HG03558 (cell line): ENCODE measurements at regions not wholly inside any gene's neighbourhood (a gene's known extent, or its start where the extent isn't known, plus 50 kb on each side); places are given as distances from the start of the nearest gene placed in this dataset.
"Not testable (repeated sequence)": the region's sequence is repeated elsewhere in the genome, so short reads cannot be mapped to it uniquely, and the experiment has no call there.

ENCODE experiments used
- ATAC-seq: cut with Tn5 transposase; IDR thresholded peaks from one replicate; pipeline ENCODE4 v1.9.1; 2021; ENCODE audit warnings: moderate number of reproducible peaks; ENCODE audit not compliant: unreplicated experiment; ENCODE audit errors: extremely low read depth

GRCh38 chr10:61195211-61195610, 251.2 kb upstream of the RHOBTB1 start:
- ATAC-seq, result no peak

- ATAC-seq, result not testable (repeated sequence)
Observed at GRCh38 chr10:61192589-61192988, 248.6 kb upstream of the RHOBTB1 start.

GRCh38 chr10:61192042-61192441, 248.1 kb upstream of the RHOBTB1 start:
- no peak for ATAC-seq

GRCh38 chr10:61189912-61190311, 245.9 kb upstream of the RHOBTB1 start:
- no peak for ATAC-seq

GRCh38 chr10:61188691-61189090, 244.7 kb upstream of the RHOBTB1 start:
- ATAC-seq, result no peak

GRCh38 chr10:61188101-61188500, 244.1 kb upstream of the RHOBTB1 start:
- ATAC-seq, result no peak

- no peak for ATAC-seq
Observed at GRCh38 chr10:61187601-61188000, 243.6 kb upstream of the RHOBTB1 start.

GRCh38 chr10:61186408-61186807, 242.4 kb upstream of the RHOBTB1 start:
- ATAC-seq, result no peak

GRCh38 chr10:61184429-61184828, 240.4 kb upstream of the RHOBTB1 start:
- no peak for ATAC-seq

- no peak for ATAC-seq
Observed at GRCh38 chr10:61183967-61184366, 240.0 kb upstream of the RHOBTB1 start.

- ATAC-seq, result no peak
Observed at GRCh38 chr10:61181832-61182231, 237.8 kb upstream of the RHOBTB1 start.

GRCh38 chr10:61179771-61180170, 235.8 kb upstream of the RHOBTB1 start:
- no peak for ATAC-seq

- ATAC-seq, result no peak
Observed at GRCh38 chr10:61176424-61176823, 232.4 kb upstream of the RHOBTB1 start.

- ATAC-seq, result no peak
Observed at GRCh38 chr10:61175316-61175715, 231.3 kb upstream of the RHOBTB1 start.

- ATAC-seq, result no peak
Observed at GRCh38 chr10:61173450-61173849, 229.5 kb upstream of the RHOBTB1 start.

GRCh38 chr10:61172182-61172926, 228.4 kb upstream of the RHOBTB1 start:
- ATAC-seq, result no peak

- no peak for ATAC-seq
Observed at GRCh38 chr10:61170594-61170993, 226.6 kb upstream of the RHOBTB1 start.

- ATAC-seq, result no peak
Observed at GRCh38 chr10:61169294-61169693, 225.3 kb upstream of the RHOBTB1 start.

- ATAC-seq, result no peak
Observed at GRCh38 chr10:61166489-61166888, 222.5 kb upstream of the RHOBTB1 start.

- no peak for ATAC-seq
Observed at GRCh38 chr10:61166065-61166464, 222.1 kb upstream of the RHOBTB1 start.

- ATAC-seq, result no peak
Observed at GRCh38 chr10:61164458-61165160, 220.6 kb upstream of the RHOBTB1 start.

GRCh38 chr10:61163403-61163802, 219.4 kb upstream of the RHOBTB1 start:
- no peak for ATAC-seq
